GM21528 (cell line): ENCODE measurements at regions not wholly inside any gene's neighbourhood (a gene's known extent, or its start where the extent isn't known, plus 50 kb on each side); places are given as distances from the start of the nearest gene placed in this dataset.

ENCODE experiments used
- ATAC-seq: cut with Tn5 transposase; IDR thresholded peaks from one replicate; pipeline ENCODE4 v1.9.1; 2021; ENCODE audit warnings: mild to moderate bottlenecking, moderate library complexity; ENCODE audit not compliant: unreplicated experiment, low FRiP score

GRCh38 chr2:16323551-16324543 is 341.8 kb downstream of the CYRIA start:
- ATAC-seq, result no peak

- ATAC-seq, result no peak
Measured at GRCh38 chr2:16323126-16323520, 342.5 kb downstream of the CYRIA start.

- ATAC-seq, result no peak
Measured at GRCh38 chr2:16322308-16323125, 343.1 kb downstream of the CYRIA start.

- ATAC-seq, result no peak
Measured at GRCh38 chr2:16321872-16322271, 343.8 kb downstream of the CYRIA start.

- ATAC-seq, result no peak
Measured at GRCh38 chr2:16321256-16321655, 344.4 kb downstream of the CYRIA start.

- no peak for ATAC-seq
Measured at GRCh38 chr2:16320716-16321115, 344.9 kb downstream of the CYRIA start.

- no peak for ATAC-seq
Measured at GRCh38 chr2:16319551-16320121, 346.0 kb downstream of the CYRIA start.

- ATAC-seq, result no peak
Measured at GRCh38 chr2:16318474-16319195, 347.0 kb downstream of the CYRIA start.

GRCh38 chr2:16318051-16318450 is 347.6 kb downstream of the CYRIA start:
- no peak for ATAC-seq

GRCh38 chr2:16317211-16317830 is 348.3 kb downstream of the CYRIA start:
- ATAC-seq, result no peak

- ATAC-seq, result no peak
Measured at GRCh38 chr2:16316456-16317210, 349.0 kb downstream of the CYRIA start.

- no peak for ATAC-seq
Measured at GRCh38 chr2:16315908-16316307, 349.7 kb downstream of the CYRIA start.

- ATAC-seq, result no peak
Measured at GRCh38 chr2:16315458-16315835, 350.2 kb downstream of the CYRIA start.

GRCh38 chr2:16314691-16315457 is 350.8 kb downstream of the CYRIA start:
- no peak for ATAC-seq

- no peak for ATAC-seq
Measured at GRCh38 chr2:16314001-16314400, 351.6 kb downstream of the CYRIA start.

- ATAC-seq, result no peak
Measured at GRCh38 chr2:16313235-16313975, 352.2 kb downstream of the CYRIA start.

- ATAC-seq, result no peak
Measured at GRCh38 chr2:16312771-16313170, 352.9 kb downstream of the CYRIA start.
